ENCODE measurements at regions not wholly inside any gene's neighbourhood (a gene's known extent, or its start where the extent isn't known, plus 50 kb on each side); places are given as distances from the start of the nearest gene placed in this dataset.

DNA sequence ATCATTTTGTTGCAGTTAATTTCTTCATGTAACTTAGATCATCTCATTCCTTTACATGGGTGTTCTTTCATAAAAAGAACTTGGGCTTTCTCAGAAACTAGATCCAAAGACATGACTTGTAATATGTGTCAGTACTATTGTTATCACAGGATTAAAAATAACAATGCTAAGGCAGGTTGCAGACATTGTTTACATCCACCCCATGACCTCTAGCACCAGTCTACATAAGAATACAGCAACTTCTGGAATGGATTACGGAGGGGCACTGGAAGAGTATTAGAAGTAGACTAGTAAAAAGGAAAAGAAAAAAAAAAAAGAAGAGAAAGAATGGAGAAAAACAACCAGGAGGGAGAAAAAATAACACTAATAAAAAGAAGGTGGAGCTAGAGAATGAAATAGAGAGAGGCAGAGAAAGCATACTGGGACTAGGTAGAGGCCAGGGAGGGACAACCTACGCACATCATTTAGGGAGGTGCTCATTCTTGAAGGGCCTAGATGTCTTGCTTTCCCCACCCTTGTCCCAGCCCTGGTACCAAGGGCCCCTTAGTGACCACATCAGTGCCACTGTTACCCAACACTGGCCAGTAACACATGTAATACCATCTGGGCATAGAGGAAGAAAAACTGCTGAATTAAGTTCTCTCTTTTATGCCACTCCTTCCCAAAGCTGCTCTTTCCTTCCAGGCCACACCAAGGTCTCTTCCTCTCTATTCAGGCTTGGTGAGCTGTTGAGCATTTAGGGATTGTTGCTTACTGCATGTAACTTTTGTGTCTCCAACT lies 70.6 kb upstream of the KLF7 start:
- DNase-seq (ENCODE audit: low read depth, low spot score) = no peak

DNA sequence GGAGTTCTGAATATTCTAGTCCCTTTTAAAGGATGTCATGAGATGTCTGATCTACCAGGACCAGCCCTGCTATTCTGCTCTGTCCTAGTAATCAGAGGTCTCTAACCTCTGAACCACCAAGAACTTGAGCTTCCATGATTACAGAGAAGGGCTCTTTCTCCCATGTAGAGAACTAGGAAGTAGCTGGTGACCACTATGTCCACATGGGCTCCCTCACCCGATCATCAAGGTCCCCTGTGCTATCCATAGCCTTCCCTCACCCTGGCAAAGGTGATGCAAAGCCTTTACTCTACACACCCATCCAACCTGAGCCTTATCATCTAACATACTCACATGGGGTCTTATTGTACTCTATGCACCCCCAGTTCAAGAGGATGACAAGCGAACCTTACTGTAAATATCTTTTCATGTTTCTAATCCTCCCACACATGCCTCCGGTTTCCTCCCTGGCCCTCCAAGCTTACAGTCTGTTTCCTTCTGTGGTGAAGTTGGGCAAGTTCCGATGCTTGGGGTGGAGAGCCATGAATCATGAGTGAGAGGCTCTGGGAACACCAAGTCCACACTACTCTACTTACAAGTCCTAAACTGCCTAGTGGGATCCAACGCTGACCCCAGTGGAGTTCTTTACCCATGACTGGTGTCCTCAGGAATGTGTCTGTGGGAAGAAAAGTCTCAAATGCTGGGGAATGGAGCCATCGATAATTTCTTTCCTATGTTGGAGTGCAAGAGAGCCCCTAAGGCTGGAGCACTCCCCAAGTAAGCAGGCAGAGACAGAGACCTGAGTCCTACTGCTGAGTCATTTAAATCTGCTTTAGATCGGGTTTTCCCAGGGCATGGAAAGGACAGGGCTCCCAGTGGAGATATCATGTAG lies 73.3 kb upstream of the KLF7 start:
- DNase-seq (ENCODE audit: low read depth, low spot score) = peak; percentile 90

DNA sequence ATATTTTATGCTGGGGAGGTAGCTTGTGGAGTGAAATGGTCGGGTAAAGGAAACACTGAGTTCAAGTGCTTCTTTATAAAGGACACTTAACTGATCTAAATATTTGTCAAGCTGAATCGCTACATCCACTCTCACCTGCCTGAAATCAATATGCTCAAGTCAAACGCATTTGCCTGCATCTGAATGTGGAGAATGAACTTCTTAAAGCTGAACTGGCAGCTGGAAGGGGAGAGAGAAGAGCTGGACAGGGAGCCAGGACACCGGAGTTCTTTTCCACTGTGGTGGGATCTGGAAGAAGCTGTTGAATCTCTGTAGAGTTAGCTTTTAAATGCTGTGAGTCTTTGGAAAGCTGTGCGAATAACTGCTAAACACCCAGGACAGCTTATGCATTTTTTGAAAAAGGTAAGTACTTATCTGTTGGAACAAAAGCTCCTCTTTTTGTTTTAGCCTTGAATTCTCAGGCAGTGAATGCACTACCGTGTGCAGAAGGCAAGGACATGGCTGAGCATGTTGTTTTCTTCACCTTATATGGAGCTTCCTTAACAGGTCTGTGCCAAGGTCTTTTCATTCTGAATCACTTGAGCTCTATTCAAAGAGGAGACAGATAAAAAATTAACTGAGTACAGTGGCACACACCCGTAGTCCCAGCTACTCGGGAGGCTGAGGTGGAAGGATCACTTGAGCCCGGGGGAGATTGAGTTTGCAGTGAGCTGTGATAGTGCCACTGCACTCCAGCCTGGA lies 74.2 kb upstream of the KLF7 start:
- DNase-seq (ENCODE audit: low read depth, low spot score) = no peak

- no peak for DNase-seq (ENCODE audit: low read depth, low spot score)
These were observed 74.9 kb upstream of the KLF7 start for GRCh38 chr2:207240649-207241048.

DNA sequence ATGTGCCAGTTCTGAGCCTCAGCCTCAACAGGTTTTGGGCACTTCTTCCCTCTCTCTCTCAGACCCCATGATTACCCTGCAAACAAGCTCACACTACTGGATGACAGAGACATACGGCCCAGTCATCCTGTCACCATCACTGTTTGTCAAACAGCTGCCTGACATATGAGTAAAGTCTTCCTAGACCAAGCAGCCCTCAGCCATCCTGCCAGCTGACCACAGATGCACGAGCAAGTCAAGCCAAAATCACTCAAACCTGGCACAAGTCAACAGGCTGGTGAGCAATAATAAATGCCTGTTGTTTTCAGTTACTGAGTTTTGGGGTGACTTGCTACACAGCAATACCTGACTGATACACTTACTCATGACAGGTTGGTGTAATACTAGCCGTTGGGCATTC lies 75.5 kb upstream of the KLF7 start:
- no peak for DNase-seq (ENCODE audit: low read depth, low spot score)

GRCh38 chr2:207243601-207244000 lies 77.9 kb upstream of the KLF7 start:
- no peak for DNase-seq (ENCODE audit: low read depth, low spot score)

- DNase-seq (ENCODE audit: low read depth, low spot score) = no peak
These were observed 79.5 kb upstream of the KLF7 start for GRCh38 chr2:207244971-207245925.

- DNase-seq (ENCODE audit: low read depth, low spot score) = no peak
These were observed 83.1 kb upstream of the KLF7 start for GRCh38 chr2:207248702-207249377.

DNA sequence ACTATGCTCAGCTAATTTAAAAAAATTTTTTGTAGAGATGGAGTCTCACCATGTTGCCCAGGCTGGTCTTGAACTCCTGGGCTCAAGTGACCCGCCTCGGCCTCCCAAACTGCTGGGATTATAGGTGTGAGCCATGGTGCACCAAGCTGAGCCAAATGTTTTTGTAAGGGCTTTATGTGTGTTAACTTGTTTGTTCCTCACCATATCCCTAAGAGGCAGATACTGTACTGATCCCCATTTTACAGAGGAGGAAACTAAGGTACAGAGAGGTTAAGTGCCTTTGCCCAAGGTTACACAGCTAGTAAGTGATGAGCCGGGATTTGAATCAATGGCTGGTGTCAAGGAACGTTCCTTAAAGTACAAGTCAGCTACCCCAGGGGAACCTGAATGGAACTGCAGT lies 85.3 kb upstream of the KLF7 start:
- no peak for DNase-seq (ENCODE audit: low read depth, low spot score)

DNA sequence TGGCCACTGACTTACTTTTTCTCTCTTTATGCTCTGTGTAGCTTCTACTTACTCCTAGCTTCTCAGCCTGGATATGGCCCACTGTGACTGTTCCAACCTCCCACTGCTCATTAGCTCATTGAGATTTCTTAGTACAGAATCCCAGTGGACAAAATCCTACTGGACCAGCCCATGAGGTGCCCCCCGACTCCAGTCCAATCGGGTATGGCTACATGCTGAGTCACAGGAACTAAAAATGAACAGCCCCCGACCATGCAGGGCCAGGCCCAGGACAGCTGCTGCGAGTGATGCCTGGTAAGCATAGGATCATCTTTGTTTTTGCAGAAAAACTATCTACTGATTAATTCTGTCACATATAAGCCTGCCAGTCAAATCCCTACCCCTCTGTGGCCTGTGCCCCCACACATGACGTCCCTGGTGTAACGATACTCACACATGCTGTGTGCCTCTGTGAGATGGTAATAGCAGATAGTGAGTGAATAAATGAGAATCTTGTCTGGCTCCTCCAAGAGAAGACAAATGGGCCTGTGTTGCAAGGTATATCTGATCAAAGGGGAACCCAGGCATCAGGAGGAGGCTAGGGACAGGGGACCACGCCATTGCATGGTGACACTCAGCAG lies 85.9 kb upstream of the KLF7 start:
- DNase-seq (ENCODE audit: low read depth, low spot score) = no peak

GRCh38 chr2:207252416-207252815 lies 86.7 kb upstream of the KLF7 start:
- no peak for DNase-seq (ENCODE audit: low read depth, low spot score)

- no peak for DNase-seq (ENCODE audit: low read depth, low spot score)
These were observed 87.4 kb upstream of the KLF7 start for GRCh38 chr2:207252979-207253645.

DNA sequence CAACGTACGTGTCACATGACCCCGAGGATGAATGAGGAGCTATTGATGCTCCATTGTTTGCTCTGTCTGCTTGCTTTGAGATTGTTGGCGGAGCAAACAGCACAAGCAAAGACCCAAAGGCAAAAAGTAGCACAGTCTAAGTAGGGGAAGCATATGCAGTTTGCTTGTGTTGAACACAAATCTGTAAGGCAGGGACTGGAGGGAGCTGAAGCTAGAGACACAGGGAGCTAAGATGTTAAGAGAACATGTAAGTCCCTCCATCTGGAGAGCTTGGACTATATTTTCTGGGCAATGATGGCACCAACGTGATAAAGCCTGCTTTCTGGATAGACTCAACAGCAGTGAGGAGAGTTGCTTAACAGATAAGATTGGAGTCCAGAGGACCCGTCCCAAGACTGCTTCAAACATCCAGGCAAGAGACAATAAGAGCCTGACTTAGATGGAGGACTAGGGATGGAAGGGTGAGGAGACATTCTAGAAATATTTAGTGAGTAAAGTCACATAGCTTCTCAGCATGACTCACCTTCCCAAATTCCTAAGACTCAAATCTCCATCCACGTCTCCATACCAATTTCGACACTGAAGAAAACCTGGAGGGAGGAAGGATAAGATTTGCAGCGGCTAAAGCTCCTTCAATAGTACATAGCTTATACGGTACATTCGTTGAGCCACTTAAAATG lies 88.1 kb upstream of the KLF7 start:
- DNase-seq (ENCODE audit: low read depth, low spot score) = no peak

GRCh38 chr2:207254591-207255464 lies 89.1 kb upstream of the KLF7 start:
- DNase-seq (ENCODE audit: low read depth, low spot score) = no peak

- DNase-seq (ENCODE audit: low read depth, low spot score) = no peak
These were observed 90.1 kb upstream of the KLF7 start for GRCh38 chr2:207255565-207256470.

- no peak for DNase-seq (ENCODE audit: low read depth, low spot score)
These were observed 90.9 kb upstream of the KLF7 start for GRCh38 chr2:207256476-207257207.

All from smooth muscle cell of the brain vasculature (primary cell).